HCT116 (cell line): ENCODE measurements at regions not wholly inside any gene's neighbourhood (a gene's known extent, or its start where the extent isn't known, plus 50 kb on each side); places are given as distances from the start of the nearest gene placed in this dataset.

Source experiments
- ATF3 ChIP-seq: IDR thresholded peaks from 2 replicates; pipeline ENCODE4 v1.6.1; 2012
- CEBPB ChIP-seq: IDR thresholded peaks from 2 replicates; pipeline ENCODE4 v1.6.1; 2012; ENCODE audit warnings: low read depth
- CTCF ChIP-seq, 3 experiments: fragments of 200-600 bp in 1 of 3; sonication (generic) in 1 of 3; IDR thresholded peaks in 2 of 3; conservative IDR thresholded peaks in 1 of 3; 2 replicates each; pipeline ENCODE4 v1.5.1; 2012 to 2017; ENCODE audit warnings: low read depth in 2 of 3, low read length in 2 of 3, antibody characterized with exemption in 1 of 3, borderline replicate concordance in 1 of 3, control low read depth in 1 of 3, mild to moderate bottlenecking in 1 of 3, mixed read lengths in 1 of 3, mixed run types in 1 of 3, moderate library complexity in 1 of 3; ENCODE audit not compliant: insufficient read depth in 1 of 3
- EGR1 ChIP-seq: IDR thresholded peaks from 2 replicates; pipeline ENCODE4 v1.6.1; 2012; ENCODE audit warnings: low read depth
- EZH2 ChIP-seq: fragments of 200-600 bp; sonication (generic); IDR thresholded peaks from 2 replicates; pipeline ENCODE4 v1.6.1; 2017; ENCODE audit warnings: antibody characterized with exemption, mixed run types
- JUND ChIP-seq: IDR thresholded peaks from 2 replicates; pipeline ENCODE4 v1.6.1; 2012
- POLR2A ChIP-seq: IDR thresholded peaks from 2 replicates; pipeline ENCODE4 v1.7.0; 2011; ENCODE audit warnings: borderline replicate concordance; ENCODE audit not compliant: insufficient read depth, insufficient read length; ENCODE audit errors: extremely low read depth
- POLR2AphosphoS5 ChIP-seq: IDR thresholded peaks from 2 replicates; pipeline ENCODE4 v1.6.1; 2011; ENCODE audit warnings: mild to moderate bottlenecking, low read depth, low read length, moderate library complexity
- TCF7L2 ChIP-seq: IDR thresholded peaks from 2 replicates; pipeline ENCODE4 v1.7.0; 2011; ENCODE audit warnings: borderline replicate concordance, inconsistent platforms; ENCODE audit not compliant: insufficient read depth, insufficient read length; ENCODE audit errors: extremely low read depth
- YY1 ChIP-seq: IDR thresholded peaks from 2 replicates; pipeline ENCODE4 v1.6.1; 2011; ENCODE audit warnings: low read length, low read depth, moderate library complexity, mild to moderate bottlenecking; ENCODE audit not compliant: insufficient replicate concordance; ENCODE audit errors: extremely low read depth
- TF ChIP-seq, protein P1 (sequence below): IDR thresholded peaks from 2 replicates; pipeline ENCODE4 v1.6.1; 2012; ENCODE audit warnings: low read depth

DNA sequence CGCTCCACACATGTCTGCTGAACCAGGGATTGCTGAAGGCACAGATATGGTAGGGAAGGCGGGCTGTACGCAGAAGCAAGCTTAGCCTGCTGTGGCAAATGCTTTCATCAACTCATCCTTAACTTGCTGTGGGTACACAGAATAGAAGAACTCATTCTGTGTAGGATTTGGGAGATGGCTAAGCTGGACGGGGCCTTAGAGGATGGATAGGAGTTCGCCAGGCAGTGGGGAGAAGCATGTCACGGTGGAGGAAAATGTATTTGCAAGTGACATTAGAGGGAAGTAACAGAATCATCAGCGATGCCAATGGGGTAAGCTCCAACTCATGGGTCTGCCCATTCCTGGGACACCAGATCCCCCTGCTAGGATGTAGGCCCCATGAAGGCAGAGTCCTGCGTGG is 96.7 kb upstream of the SMIM21 start:
- no peak for TF ChIP-seq CTCF (IDR thresholded peaks at IDR 0.05 in 2 of 3, conservative IDR thresholded peaks at IDR 0.05 in 1 of 3; ENCODE audit: borderline replicate concordance in 1 of 3, insufficient read depth in 1 of 3, low read depth in 2 of 3, low read length in 2 of 3)
- TF ChIP-seq, protein P1, sequence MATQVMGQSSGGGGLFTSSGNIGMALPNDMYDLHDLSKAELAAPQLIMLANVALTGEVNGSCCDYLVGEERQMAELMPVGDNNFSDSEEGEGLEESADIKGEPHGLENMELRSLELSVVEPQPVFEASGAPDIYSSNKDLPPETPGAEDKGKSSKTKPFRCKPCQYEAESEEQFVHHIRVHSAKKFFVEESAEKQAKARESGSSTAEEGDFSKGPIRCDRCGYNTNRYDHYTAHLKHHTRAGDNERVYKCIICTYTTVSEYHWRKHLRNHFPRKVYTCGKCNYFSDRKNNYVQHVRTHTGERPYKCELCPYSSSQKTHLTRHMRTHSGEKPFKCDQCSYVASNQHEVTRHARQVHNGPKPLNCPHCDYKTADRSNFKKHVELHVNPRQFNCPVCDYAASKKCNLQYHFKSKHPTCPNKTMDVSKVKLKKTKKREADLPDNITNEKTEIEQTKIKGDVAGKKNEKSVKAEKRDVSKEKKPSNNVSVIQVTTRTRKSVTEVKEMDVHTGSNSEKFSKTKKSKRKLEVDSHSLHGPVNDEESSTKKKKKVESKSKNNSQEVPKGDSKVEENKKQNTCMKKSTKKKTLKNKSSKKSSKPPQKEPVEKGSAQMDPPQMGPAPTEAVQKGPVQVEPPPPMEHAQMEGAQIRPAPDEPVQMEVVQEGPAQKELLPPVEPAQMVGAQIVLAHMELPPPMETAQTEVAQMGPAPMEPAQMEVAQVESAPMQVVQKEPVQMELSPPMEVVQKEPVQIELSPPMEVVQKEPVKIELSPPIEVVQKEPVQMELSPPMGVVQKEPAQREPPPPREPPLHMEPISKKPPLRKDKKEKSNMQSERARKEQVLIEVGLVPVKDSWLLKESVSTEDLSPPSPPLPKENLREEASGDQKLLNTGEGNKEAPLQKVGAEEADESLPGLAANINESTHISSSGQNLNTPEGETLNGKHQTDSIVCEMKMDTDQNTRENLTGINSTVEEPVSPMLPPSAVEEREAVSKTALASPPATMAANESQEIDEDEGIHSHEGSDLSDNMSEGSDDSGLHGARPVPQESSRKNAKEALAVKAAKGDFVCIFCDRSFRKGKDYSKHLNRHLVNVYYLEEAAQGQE = no peak
- TF ChIP-seq POLR2AphosphoS5 = no peak
- no peak for TF ChIP-seq POLR2A
- no peak for TF ChIP-seq YY1
- TF ChIP-seq EGR1 = no peak
- TF ChIP-seq CEBPB = no peak
- TF ChIP-seq TCF7L2 = no peak
- TF ChIP-seq ATF3 = no peak
- TF ChIP-seq JUND = no peak
- no peak for TF ChIP-seq EZH2
